ENCODE measurements at regions not wholly inside any gene's neighbourhood (a gene's known extent, or its start where the extent isn't known, plus 50 kb on each side); places are given as distances from the start of the nearest gene placed in this dataset.

- H3K9ac ChIP-seq (ENCODE audit: low read length in 2 of 2) = no peak overlapping the region
- H3K36me3 ChIP-seq (ENCODE audit: control insufficient read depth in 2 of 2, insufficient read depth in 2 of 2, low read length in 2 of 2) = no peaks in the 10 kb centered on the region
- H3K27me3 ChIP-seq (ENCODE audit: control insufficient read depth in 1 of 2, insufficient read depth in 2 of 2, low read length in 2 of 2) = no peaks in the 10 kb centered on the region
- H3K9me3 ChIP-seq (ENCODE audit: control insufficient read depth in 2 of 2, low read length in 2 of 2) = no peaks in the 10 kb centered on the region
- no peak overlapping the region for H3K4me3 ChIP-seq (ENCODE audit: low read length in 2 of 2)
- peaks cover 40% of the 10 kb centered on the region for H3K4me1 ChIP-seq (ENCODE audit: control insufficient read depth, insufficient read depth, low read length)
- no peak overlapping the region for H3K27ac ChIP-seq (ENCODE audit: low read length)
These were observed 121.6 kb downstream of the VAPA start for GRCh38 chr18:10035281-10035991.

- Histone ChIP-seq H3K9ac (ENCODE audit: low read length in 2 of 2) (no peak overlapping the region), H3K4me1 (ENCODE audit: control insufficient read depth, insufficient read depth, low read length) (peaks cover 36% of the 10 kb centered on the region), H3K4me3 (ENCODE audit: low read length in 2 of 2) (no peak overlapping the region), H3K27ac (ENCODE audit: low read length) (no peak overlapping the region), H3K27me3 (ENCODE audit: control insufficient read depth in 1 of 2, insufficient read depth in 2 of 2, low read length in 2 of 2) (no peaks in the 10 kb centered on the region), H3K9me3 (ENCODE audit: control insufficient read depth in 2 of 2, low read length in 2 of 2) (no peaks in the 10 kb centered on the region), H3K36me3 (ENCODE audit: control insufficient read depth in 2 of 2, insufficient read depth in 2 of 2, low read length in 2 of 2) (no peaks in the 10 kb centered on the region)
These were observed 122.7 kb downstream of the VAPA start for GRCh38 chr18:10036479-10036878.

GRCh38 chr18:10037181-10037580, 123.4 kb downstream of the VAPA start:
- no peak overlapping the region for H3K4me3 ChIP-seq (ENCODE audit: low read length in 2 of 2)
- H3K9me3 ChIP-seq (ENCODE audit: control insufficient read depth in 2 of 2, low read length in 2 of 2) = peaks cover 0 to 3% of the 10 kb centered on the region in 2 donors
- H3K36me3 ChIP-seq (ENCODE audit: control insufficient read depth in 2 of 2, insufficient read depth in 2 of 2, low read length in 2 of 2) = no peaks in the 10 kb centered on the region
- H3K27ac ChIP-seq (ENCODE audit: low read length) = no peak overlapping the region
- H3K4me1 ChIP-seq (ENCODE audit: control insufficient read depth, insufficient read depth, low read length) = peaks cover 34% of the 10 kb centered on the region
- no peak overlapping the region for H3K9ac ChIP-seq (ENCODE audit: low read length in 2 of 2)
- H3K27me3 ChIP-seq (ENCODE audit: control insufficient read depth in 1 of 2, insufficient read depth in 2 of 2, low read length in 2 of 2) = no peaks in the 10 kb centered on the region

GRCh38 chr18:10038268-10038667, 124.5 kb downstream of the VAPA start:
- Histone ChIP-seq H3K27ac (ENCODE audit: low read length) (peak overlapping the region; percentile 58), H3K9ac (ENCODE audit: low read length in 2 of 2) (no peak overlapping the region), H3K36me3 (ENCODE audit: control insufficient read depth in 2 of 2, insufficient read depth in 2 of 2, low read length in 2 of 2) (no peaks in the 10 kb centered on the region), H3K9me3 (ENCODE audit: control insufficient read depth in 2 of 2, low read length in 2 of 2) (peaks cover 0 to 6% of the 10 kb centered on the region in 2 donors), H3K4me1 (ENCODE audit: control insufficient read depth, insufficient read depth, low read length) (peaks cover 25% of the 10 kb centered on the region), H3K27me3 (ENCODE audit: control insufficient read depth in 1 of 2, insufficient read depth in 2 of 2, low read length in 2 of 2) (no peaks in the 10 kb centered on the region), H3K4me3 (ENCODE audit: low read length in 2 of 2) (no peak overlapping the region)

GRCh38 chr18:10040287-10041011, 126.6 kb downstream of the VAPA start:
- H3K4me3 ChIP-seq (ENCODE audit: low read length in 2 of 2) = no peak overlapping the region
- H3K9me3 ChIP-seq (ENCODE audit: control insufficient read depth in 2 of 2, low read length in 2 of 2) = peaks cover 0 to 10% of the 10 kb centered on the region in 2 donors
- peak overlapping the region in 1 of 2 donors; percentile 60 for H3K9ac ChIP-seq (ENCODE audit: low read length in 2 of 2)
- no peaks in the 10 kb centered on the region for H3K36me3 ChIP-seq (ENCODE audit: control insufficient read depth in 2 of 2, insufficient read depth in 2 of 2, low read length in 2 of 2)
- H3K27me3 ChIP-seq (ENCODE audit: control insufficient read depth in 1 of 2, insufficient read depth in 2 of 2, low read length in 2 of 2) = no peaks in the 10 kb centered on the region
- H3K27ac ChIP-seq (ENCODE audit: low read length) = peak overlapping the region; percentile 90
- peaks cover 28% of the 10 kb centered on the region for H3K4me1 ChIP-seq (ENCODE audit: control insufficient read depth, insufficient read depth, low read length)

- H3K9me3 ChIP-seq (ENCODE audit: control insufficient read depth in 2 of 2, low read length in 2 of 2) = peaks cover 0 to 10% of the 10 kb centered on the region in 2 donors
- H3K36me3 ChIP-seq (ENCODE audit: control insufficient read depth in 2 of 2, insufficient read depth in 2 of 2, low read length in 2 of 2) = no peaks in the 10 kb centered on the region
- H3K4me3 ChIP-seq (ENCODE audit: low read length in 2 of 2) = no peak overlapping the region
- no peaks in the 10 kb centered on the region for H3K27me3 ChIP-seq (ENCODE audit: control insufficient read depth in 1 of 2, insufficient read depth in 2 of 2, low read length in 2 of 2)
- peaks cover 25% of the 10 kb centered on the region for H3K4me1 ChIP-seq (ENCODE audit: control insufficient read depth, insufficient read depth, low read length)
- peak overlapping the region; percentile 90 for H3K27ac ChIP-seq (ENCODE audit: low read length)
- no peak overlapping the region for H3K9ac ChIP-seq (ENCODE audit: low read length in 2 of 2)
These were observed 127.4 kb downstream of the VAPA start for GRCh38 chr18:10041180-10041579.

GRCh38 chr18:10042492-10042891, 128.7 kb downstream of the VAPA start:
- Histone ChIP-seq H3K27me3 (ENCODE audit: control insufficient read depth in 1 of 2, insufficient read depth in 2 of 2, low read length in 2 of 2) (no peaks in the 10 kb centered on the region), H3K9me3 (ENCODE audit: control insufficient read depth in 2 of 2, low read length in 2 of 2) (peaks cover 0 to 10% of the 10 kb centered on the region in 2 donors), H3K4me3 (ENCODE audit: low read length in 2 of 2) (no peak overlapping the region), H3K27ac (ENCODE audit: low read length) (peak overlapping the region; percentile 90), H3K9ac (ENCODE audit: low read length in 2 of 2) (no peak overlapping the region), H3K4me1 (ENCODE audit: control insufficient read depth, insufficient read depth, low read length) (peaks cover 22% of the 10 kb centered on the region), H3K36me3 (ENCODE audit: control insufficient read depth in 2 of 2, insufficient read depth in 2 of 2, low read length in 2 of 2) (no peaks in the 10 kb centered on the region)

- peaks cover 0 to 10% of the 10 kb centered on the region in 2 donors for H3K9me3 ChIP-seq (ENCODE audit: control insufficient read depth in 2 of 2, low read length in 2 of 2)
- H3K9ac ChIP-seq (ENCODE audit: low read length in 2 of 2) = no peak overlapping the region
- no peaks in the 10 kb centered on the region for H3K36me3 ChIP-seq (ENCODE audit: control insufficient read depth in 2 of 2, insufficient read depth in 2 of 2, low read length in 2 of 2)
- no peaks in the 10 kb centered on the region for H3K27me3 ChIP-seq (ENCODE audit: control insufficient read depth in 1 of 2, insufficient read depth in 2 of 2, low read length in 2 of 2)
- peak overlapping the region; percentile 41 for H3K27ac ChIP-seq (ENCODE audit: low read length)
- H3K4me3 ChIP-seq (ENCODE audit: low read length in 2 of 2) = no peak overlapping the region
- peaks cover 20% of the 10 kb centered on the region for H3K4me1 ChIP-seq (ENCODE audit: control insufficient read depth, insufficient read depth, low read length)
These were observed 130.2 kb downstream of the VAPA start for GRCh38 chr18:10044054-10044453.

GRCh38 chr18:10045296-10045891, 131.6 kb downstream of the VAPA start:
- Histone ChIP-seq H3K27ac (ENCODE audit: low read length) (peak overlapping the region; percentile 69), H3K9me3 (ENCODE audit: control insufficient read depth in 2 of 2, low read length in 2 of 2) (peaks cover 0 to 10% of the 10 kb centered on the region in 2 donors), H3K27me3 (ENCODE audit: control insufficient read depth in 1 of 2, insufficient read depth in 2 of 2, low read length in 2 of 2) (no peaks in the 10 kb centered on the region), H3K4me3 (ENCODE audit: low read length in 2 of 2) (no peak overlapping the region), H3K36me3 (ENCODE audit: control insufficient read depth in 2 of 2, insufficient read depth in 2 of 2, low read length in 2 of 2) (no peaks in the 10 kb centered on the region), H3K9ac (ENCODE audit: low read length in 2 of 2) (peak overlapping the region; percentile 10 to 47), H3K4me1 (ENCODE audit: control insufficient read depth, insufficient read depth, low read length) (peaks cover 25% of the 10 kb centered on the region)

GRCh38 chr18:10046178-10046807, 132.5 kb downstream of the VAPA start:
- H3K27ac ChIP-seq (ENCODE audit: low read length) = peak overlapping the region; percentile 69
- H3K36me3 ChIP-seq (ENCODE audit: control insufficient read depth in 2 of 2, insufficient read depth in 2 of 2, low read length in 2 of 2) = no peaks in the 10 kb centered on the region

More at GRCh38 chr18:10046178-10046807, 132.5 kb downstream of the VAPA start:
- Histone ChIP-seq H3K4me3 (ENCODE audit: low read length in 2 of 2) (no peak overlapping the region), H3K4me1 (ENCODE audit: control insufficient read depth, insufficient read depth, low read length) (peaks cover 32% of the 10 kb centered on the region), H3K9me3 (ENCODE audit: control insufficient read depth in 2 of 2, low read length in 2 of 2) (peaks cover 0 to 10% of the 10 kb centered on the region in 2 donors), H3K27me3 (ENCODE audit: control insufficient read depth in 1 of 2, insufficient read depth in 2 of 2, low read length in 2 of 2) (no peaks in the 10 kb centered on the region), H3K9ac (ENCODE audit: low read length in 2 of 2) (no peak overlapping the region)

Data from stomach smooth muscle (tissue), 2 donors.